NCI-H526 treated with DMSO at 0.1 percent for 48 hours (cell line): ENCODE measurements at regions not wholly inside any gene's neighbourhood (a gene's known extent, or its start where the extent isn't known, plus 50 kb on each side); places are given as distances from the start of the nearest gene placed in this dataset.

Experiments
- DNase-seq: peaks from one replicate; lab custom pipeline; 2025; lab: John Stamatoyannopoulos, UW

GRCh38 chrX:45385757-45386156 lies 185.1 kb upstream of the DIPK2B start:
- no peak for DNase-seq

- DNase-seq = no peak
Measured at GRCh38 chrX:45381841-45382240, 181.2 kb upstream of the DIPK2B start.

GRCh38 chrX:45381366-45381765 lies 180.7 kb upstream of the DIPK2B start:
- DNase-seq = no peak

GRCh38 chrX:45379236-45379635 lies 178.6 kb upstream of the DIPK2B start:
- no peak for DNase-seq

- DNase-seq = no peak
Measured at GRCh38 chrX:45372151-45372550, 171.5 kb upstream of the DIPK2B start.

GRCh38 chrX:45368705-45369104 lies 168.0 kb upstream of the DIPK2B start:
- no peak for DNase-seq

GRCh38 chrX:45363596-45363995 lies 162.9 kb upstream of the DIPK2B start:
- no peak for DNase-seq

GRCh38 chrX:45360571-45360970 lies 159.9 kb upstream of the DIPK2B start:
- no peak for DNase-seq

- DNase-seq = no peak
Measured at GRCh38 chrX:45358392-45358791, 157.7 kb upstream of the DIPK2B start.

GRCh38 chrX:45353456-45353855 lies 152.8 kb upstream of the DIPK2B start:
- DNase-seq = no peak

GRCh38 chrX:45352611-45353010 lies 151.9 kb upstream of the DIPK2B start:
- DNase-seq = no peak

- DNase-seq = no peak
Measured at GRCh38 chrX:45351478-45351877, 150.8 kb upstream of the DIPK2B start.

GRCh38 chrX:45348296-45348695 lies 147.6 kb upstream of the DIPK2B start:
- DNase-seq = no peak

GRCh38 chrX:45347877-45348276 lies 147.2 kb upstream of the DIPK2B start:
- no peak for DNase-seq

- DNase-seq = no peak
Measured at GRCh38 chrX:45344594-45344993, 143.9 kb upstream of the DIPK2B start.

- DNase-seq = no peak
Measured at GRCh38 chrX:45329217-45329616, 128.5 kb upstream of the DIPK2B start.

- DNase-seq = no peak
Measured at GRCh38 chrX:45324941-45325340, 124.3 kb upstream of the DIPK2B start.

- DNase-seq = no peak
Measured at GRCh38 chrX:45323387-45323786, 122.7 kb upstream of the DIPK2B start.

- no peak for DNase-seq
Measured at GRCh38 chrX:45322820-45323219, 122.1 kb upstream of the DIPK2B start.

GRCh38 chrX:45322382-45322781 lies 121.7 kb upstream of the DIPK2B start:
- no peak for DNase-seq

- no peak for DNase-seq
Measured at GRCh38 chrX:45320191-45320590, 119.5 kb upstream of the DIPK2B start.

- no peak for DNase-seq
Measured at GRCh38 chrX:45309801-45310200, 109.1 kb upstream of the DIPK2B start.

- no peak for DNase-seq
Measured at GRCh38 chrX:45309096-45309495, 108.4 kb upstream of the DIPK2B start.

GRCh38 chrX:45306794-45307193 lies 106.1 kb upstream of the DIPK2B start:
- no peak for DNase-seq

- DNase-seq = no peak
Measured at GRCh38 chrX:45300638-45301037, 100.0 kb upstream of the DIPK2B start.
